Neuronal stem cell (in vitro differentiated cells): ENCODE measurements at regions not wholly inside any gene's neighbourhood (a gene's known extent, or its start where the extent isn't known, plus 50 kb on each side); places are given as distances from the start of the nearest gene placed in this dataset.

Experiments used
- DNase-seq: peaks from one replicate; pipeline ENCODE4 v3.0.0-alpha.2; 2013; ENCODE audit warnings: low spot score
- H2AFZ ChIP-seq: one replicate; pipeline ENCODE4 v1.6.1; 2013; ENCODE audit warnings: mild to moderate bottlenecking, low read length, inconsistent platforms
- H2AK5ac ChIP-seq: 2 replicates; pipeline ENCODE4 v1.6.1; 2013; ENCODE audit warnings: low read depth, mild to moderate bottlenecking, inconsistent platforms, low read length, moderate library complexity, mixed read lengths
- H2BK120ac ChIP-seq: 2 replicates; pipeline ENCODE4 v1.6.1; 2013; ENCODE audit warnings: low read depth, mild to moderate bottlenecking, inconsistent platforms, low read length, moderate library complexity, mixed read lengths
- H2BK12ac ChIP-seq: one replicate; pipeline ENCODE4 v1.6.1; 2013; ENCODE audit warnings: low read length, inconsistent platforms
- H2BK15ac ChIP-seq: 2 replicates; pipeline ENCODE4 v1.6.1; 2013; ENCODE audit warnings: mild to moderate bottlenecking, low read length, inconsistent platforms, mixed read lengths
- H2BK5ac ChIP-seq: one replicate; pipeline ENCODE4 v1.6.1; 2013; ENCODE audit warnings: inconsistent platforms, mild to moderate bottlenecking, low read length, moderate library complexity
- H3K14ac ChIP-seq: one replicate; pipeline ENCODE4 v1.6.1; 2013; ENCODE audit warnings: low read length, inconsistent platforms
- H3K18ac ChIP-seq: 2 replicates; pipeline ENCODE4 v1.6.1; 2013; ENCODE audit warnings: low read length, inconsistent platforms
- H3K23ac ChIP-seq: 2 replicates; pipeline ENCODE4 v1.6.1; 2013; ENCODE audit warnings: low read depth, mild to moderate bottlenecking, mixed read lengths, low read length, inconsistent platforms; ENCODE audit not compliant: poor library complexity
- H3K27ac ChIP-seq: replicated peaks from 3 replicates; pipeline ENCODE4 v1.5.1; 2013; ENCODE audit warnings: low read length, inconsistent platforms
- H3K27me3 ChIP-seq, 3 experiments: 2 replicates each; pipeline ENCODE4 v1.6.1; 2013; ENCODE audit warnings: low read length in 3 of 3, mild to moderate bottlenecking in 2 of 3, inconsistent platforms in 1 of 3, low read depth in 1 of 3, mixed read lengths in 1 of 3, moderate library complexity in 1 of 3; ENCODE audit not compliant: control insufficient read depth in 3 of 3, insufficient read depth in 3 of 3
- H3K36me3 ChIP-seq, 2 donors: replicated peaks in 1 of 2; 2 replicates each; pipeline ENCODE4 v1.6.1; 2013; ENCODE audit warnings: low read length in 2 of 2; ENCODE audit not compliant: control insufficient read depth in 2 of 2, insufficient read depth in 2 of 2
- H3K4ac ChIP-seq: 2 replicates; pipeline ENCODE4 v1.6.1; 2013; ENCODE audit warnings: inconsistent platforms, mild to moderate bottlenecking, low read length, moderate library complexity
- H3K4me1 ChIP-seq, 2 donors: 1 replicate in 1 of 2; 2 replicates in 1 of 2; pipeline ENCODE4 v1.6.1; 2013; ENCODE audit warnings: low read length in 2 of 2, low read depth in 1 of 2; ENCODE audit not compliant: control insufficient read depth in 2 of 2, insufficient read depth in 1 of 2
- H3K4me2 ChIP-seq: one replicate; pipeline ENCODE4 v1.6.1; 2013; ENCODE audit warnings: mild to moderate bottlenecking, low read length, inconsistent platforms; ENCODE audit not compliant: insufficient read depth, poor library complexity, severe bottlenecking
- H3K4me3 ChIP-seq, 2 donors: 2 replicates each; pipeline ENCODE4 v1.5.1; 2013; ENCODE audit warnings: low read length in 2 of 2, mild to moderate bottlenecking in 2 of 2, inconsistent platforms in 1 of 2, moderate library complexity in 1 of 2
- H3K79me1 ChIP-seq: one replicate; pipeline ENCODE4 v1.6.1; 2013; ENCODE audit warnings: low read depth, mild to moderate bottlenecking, inconsistent platforms, low read length, moderate library complexity
- H3K9ac ChIP-seq: one replicate; pipeline ENCODE4 v1.6.1; 2013; ENCODE audit warnings: mild to moderate bottlenecking, low read depth, low read length, inconsistent platforms; ENCODE audit not compliant: poor library complexity
- H3K9me3 ChIP-seq, 2 donors: replicated peaks in 1 of 2; 2 replicates each; pipeline versions ENCODE3 to v1.6.1; 2013; ENCODE audit warnings: low read length in 2 of 2, mild to moderate bottlenecking in 2 of 2, inconsistent platforms in 1 of 2, low read depth in 1 of 2, mixed read lengths in 1 of 2, moderate library complexity in 1 of 2; ENCODE audit not compliant: control insufficient read depth in 2 of 2, insufficient read depth in 1 of 2
- H4K8ac ChIP-seq: one replicate; pipeline ENCODE4 v1.6.1; 2013; ENCODE audit warnings: low read depth, mild to moderate bottlenecking, inconsistent platforms, low read length, moderate library complexity
- H4K91ac ChIP-seq: one replicate; pipeline ENCODE4 v1.6.1; 2013; ENCODE audit warnings: low read length, low read depth, mild to moderate bottlenecking, inconsistent platforms; ENCODE audit not compliant: poor library complexity
- WGBS, 2 donors: extraction: QIAGEN DNeasy Blood & Tissue Kit; methylation state at CpG; one replicate each; pipeline ENCODE4 v1.1.7; 2013; ENCODE audit warnings: missing lambda C conversion rate in 2 of 2, mixed read lengths in 1 of 2; ENCODE audit not compliant: insufficient read length in 2 of 2, insufficient replicate concordance in 1 of 2; ENCODE audit errors: extremely low coverage in 2 of 2; 5-methylcytosine and 5-hydroxymethylcytosine counted together

- no peak overlapping the region for H3K4ac ChIP-seq
- no peak overlapping the region for H2BK5ac ChIP-seq
- H2BK12ac ChIP-seq: no peak overlapping the region
- H3K9me3 ChIP-seq: no peaks in the 10 kb centered on the region
- no peak overlapping the region for H3K27ac ChIP-seq
- H3K23ac ChIP-seq: no peak overlapping the region
- peak overlapping the region; percentile 33 for H2AK5ac ChIP-seq
- no peaks in the 10 kb centered on the region for H3K36me3 ChIP-seq
- no peak overlapping the region for H3K4me2 ChIP-seq
- no peak overlapping the region for H3K18ac ChIP-seq
- no peaks in the 10 kb centered on the region for H3K79me1 ChIP-seq
- peaks cover 0 to 54% (median 16%) of the 10 kb centered on the region in 3 experiments for H3K27me3 ChIP-seq
- no peak overlapping the region for H3K4me3 ChIP-seq
- H2BK15ac ChIP-seq: no peak overlapping the region
- no peak overlapping the region for H2BK120ac ChIP-seq
- no CpG with 5 or more reads among the region's 7 CpGs for WGBS, 2 donors
- no peak for DNase-seq
- H2AFZ ChIP-seq: no peak overlapping the region
- H3K4me1 ChIP-seq: peaks cover 6 to 20% of the 10 kb centered on the region in 2 donors
- H3K9ac ChIP-seq: no peak overlapping the region
- no peak overlapping the region for H4K91ac ChIP-seq
- no peak overlapping the region for H3K14ac ChIP-seq
- H4K8ac ChIP-seq: no peak overlapping the region
These were observed 51.2 kb upstream of the LMO1 start for GRCh38 chr11:8314916-8315315.

DNA sequence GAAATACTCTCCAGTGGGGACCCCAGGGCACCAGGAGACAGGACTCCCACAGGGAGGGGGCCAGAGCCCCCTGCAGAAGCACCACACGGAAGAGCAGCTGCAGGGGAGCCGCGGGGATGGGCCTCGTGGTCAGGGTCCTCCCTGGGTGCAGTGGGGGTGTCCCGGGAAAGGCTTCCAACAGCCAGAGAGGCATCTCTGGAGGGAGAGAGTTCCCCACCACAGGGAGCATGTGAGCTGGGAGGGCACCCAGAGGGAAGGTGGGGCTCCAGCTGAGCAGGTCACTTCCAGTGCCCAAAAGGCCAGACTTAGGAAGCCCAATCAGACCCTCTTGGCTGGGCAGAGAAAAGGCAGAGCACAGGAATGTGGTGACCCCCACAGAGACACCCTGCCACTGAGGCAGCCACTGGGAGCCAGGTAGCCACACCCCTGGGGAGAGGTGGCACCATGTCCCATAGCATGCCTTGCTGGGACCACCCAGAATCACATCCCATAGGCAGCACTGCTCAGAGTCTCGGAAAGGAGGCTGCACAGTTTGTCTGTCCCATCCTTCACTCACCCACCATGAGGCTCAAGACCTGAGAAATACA is 49.9 kb upstream of the LMO1 start:
- Histone ChIP-seq H2AFZ (no peak overlapping the region), H2AK5ac (peak overlapping the region; percentile 87), H3K9ac (no peak overlapping the region), H3K14ac (peak overlapping the region; percentile 56), H3K36me3 (no peaks in the 10 kb centered on the region), H2BK5ac (no peak overlapping the region), H3K4me2 (peak overlapping the region; percentile 20), H3K18ac (peak overlapping the region; percentile 87), H3K27me3 (peaks cover 0 to 64% (median 16%) of the 10 kb centered on the region in 3 experiments), H3K4ac (no peak overlapping the region), H3K4me3 (no peak overlapping the region), H4K8ac (no peak overlapping the region), H3K27ac (no peak overlapping the region), H2BK12ac (peak overlapping the region; percentile 12), H3K23ac (no peak overlapping the region), H3K79me1 (no peaks in the 10 kb centered on the region), H2BK15ac (peak overlapping the region; percentile 17), H2BK120ac (no peak overlapping the region), H4K91ac (no peak overlapping the region), H3K9me3 (no peaks in the 10 kb centered on the region), H3K4me1 (peaks cover 6 to 20% of the 10 kb centered on the region in 2 donors)
- no peak for DNase-seq
- no CpG with 5 or more reads among the region's 6 CpGs for WGBS, 2 donors
